Heart right ventricle (tissue), 16 donors: ENCODE measurements at regions not wholly inside any gene's neighbourhood (a gene's known extent, or its start where the extent isn't known, plus 50 kb on each side); places are given as distances from the start of the nearest gene placed in this dataset.

Experiments used
- ATAC-seq, 8 donors: fragments of 200-7000 bp; cut with Tn5 transposase; one replicate each; pipeline ENCODE4 v1.9.1; 2020; ENCODE audit warnings: mild to moderate bottlenecking in 8 of 8, moderate library complexity in 8 of 8, moderate number of reproducible peaks in 1 of 8
- DNase-seq, 2 donors: peaks; one replicate each; pipeline ENCODE4 v3.0.0-alpha.2; 2020
- H3K27ac ChIP-seq, 10 donors: fragments of 200-600 bp; sonication (generic) in 2 of 10; one replicate each; pipeline versions ENCODE4 v1.5.0 to v1.8.0; 2020 to 2022; ENCODE audit warnings: mild to moderate bottlenecking in 3 of 10
- H3K27me3 ChIP-seq, 7 donors: fragments of 200-600 bp; one replicate each; pipeline ENCODE4 v1.8.0; 2021 to 2022; ENCODE audit warnings: mild to moderate bottlenecking in 2 of 7
- H3K36me3 ChIP-seq, 9 donors: fragments of 200-600 bp; sonication (generic) in 1 of 9; one replicate each; pipeline versions ENCODE4 v1.5.0 to v1.8.0; 2020 to 2022; ENCODE audit warnings: mild to moderate bottlenecking in 2 of 9
- H3K4me1 ChIP-seq, 9 donors: fragments of 200-600 bp; sonication (generic) in 1 of 9; one replicate each; pipeline versions ENCODE4 v1.5.0 to v1.8.0; 2020 to 2022; ENCODE audit warnings: mild to moderate bottlenecking in 4 of 9
- H3K4me3 ChIP-seq, 10 donors: fragments of 200-600 bp; sonication (generic) in 2 of 10; one replicate each; pipeline versions ENCODE4 v1.5.0 to v1.8.0; 2020 to 2022; ENCODE audit warnings: mild to moderate bottlenecking in 7 of 10, moderate library complexity in 2 of 10
- H3K9me3 ChIP-seq, 11 donors: fragments of 200-600 bp in 10 of 11; sonication (generic) in 2 of 11; one replicate each; pipeline versions ENCODE4 v1.5.0 to v1.8.0; 2013 to 2022; ENCODE audit warnings: mild to moderate bottlenecking in 2 of 11, control low read depth in 1 of 11, moderate library complexity in 1 of 11
- WGBS, 2 donors: extraction: QIAGEN DNeasy Blood & Tissue Kit; methylation state at CpG; one replicate each; pipeline ENCODE4 v1.1.7; 2013; ENCODE audit warnings: inconsistent platforms in 1 of 2; 5-methylcytosine and 5-hydroxymethylcytosine counted together
- intact Hi-C, 10 donors: fragments of 100-400 bp; cut with DNase I; formaldehyde crosslinking; loops; one replicate each; pipeline versions ENCODE4 v1.11.1 to v1.14.2; 2022
- TF ChIP-seq, protein P1 (sequence below), 9 donors: fragments of 200-600 bp; sonication (generic) in 2 of 9; IDR thresholded peaks; one replicate each; pipeline versions ENCODE4 v1.5.0 to v1.8.0; 2021 to 2022; ENCODE audit warnings: antibody characterized with exemption in 9 of 9, mild to moderate bottlenecking in 5 of 9, moderate library complexity in 1 of 9
- donor health status: Arrhythmogenic right ventricular cardiomyopathy.
- donor health status: ischemic (EF 13 %, LVEDD 7.1; RV severe dilation, severe dysfunction).
- donor health status: healthy with polysubstance abuse.
- donor health status: DM: no; HTN: yes; CAD: no.
- donor health status: DM: no; HTN: no; CAD: no.
- donor health status: ischemic (EF 25% LVEDD 6.9; RV normal size, moderate dysfunction).
- donor health status: ischemic (EF 25% LVEDD 5.7; RV mildly dilated, moderate dysfunction).
- donor health status: healthy.
- donor health status: DM: yes; HTN: yes; CAD: no.
- donor health status: Ischemic cardiomyopathy.
- donor health status: ischemic (EF 35%, LVEDD 5.7; RV mildly dilated, moderate dysfunction).
- donor health status: nonischemic (EF 11% LVEDD 7.7; RV severe dilation, severe dysfunction).
- donor health status: DM: yes; HTN: yes; CAD: no.
- donor health status: PGD.
- donor health status: ischemic (EF 29% LVEDD 5.4; RV normal size, mild dysfunction).
- donor health status: nonischemic (EF 23%, LVEDD 6.1; RV moderate dilation, normal function).

DNA sequence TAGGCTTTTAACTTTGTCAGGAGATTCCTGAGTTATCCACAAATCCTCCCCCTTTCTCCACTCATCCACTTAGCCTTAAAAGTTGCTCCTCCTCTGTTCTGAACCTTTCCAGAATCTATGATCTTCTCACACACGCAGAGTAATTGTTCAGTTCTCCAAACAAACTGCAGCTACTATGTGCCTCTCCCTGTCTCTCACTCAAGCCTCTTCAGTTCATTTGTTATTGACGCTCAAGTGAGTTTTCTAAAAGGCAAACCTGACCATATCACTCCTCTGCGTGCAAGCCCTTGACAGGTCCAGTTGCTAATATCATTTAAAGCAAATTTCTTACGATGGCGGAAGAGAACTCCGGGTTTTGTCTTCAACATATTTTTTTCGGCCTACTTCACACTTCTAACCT is 1169.7 kb upstream of the TENM4 start:
- Histone ChIP-seq H3K4me3 (no peak overlapping the region), H3K27me3 (no peaks in the 10 kb centered on the region), H3K36me3 (no peaks in the 10 kb centered on the region), H3K27ac (no peak overlapping the region), H3K9me3 (peaks cover 0 to 5% (median 0%) of the 10 kb centered on the region in 11 donors), H3K4me1 (no peaks in the 10 kb centered on the region)
- TF ChIP-seq, protein P1, sequence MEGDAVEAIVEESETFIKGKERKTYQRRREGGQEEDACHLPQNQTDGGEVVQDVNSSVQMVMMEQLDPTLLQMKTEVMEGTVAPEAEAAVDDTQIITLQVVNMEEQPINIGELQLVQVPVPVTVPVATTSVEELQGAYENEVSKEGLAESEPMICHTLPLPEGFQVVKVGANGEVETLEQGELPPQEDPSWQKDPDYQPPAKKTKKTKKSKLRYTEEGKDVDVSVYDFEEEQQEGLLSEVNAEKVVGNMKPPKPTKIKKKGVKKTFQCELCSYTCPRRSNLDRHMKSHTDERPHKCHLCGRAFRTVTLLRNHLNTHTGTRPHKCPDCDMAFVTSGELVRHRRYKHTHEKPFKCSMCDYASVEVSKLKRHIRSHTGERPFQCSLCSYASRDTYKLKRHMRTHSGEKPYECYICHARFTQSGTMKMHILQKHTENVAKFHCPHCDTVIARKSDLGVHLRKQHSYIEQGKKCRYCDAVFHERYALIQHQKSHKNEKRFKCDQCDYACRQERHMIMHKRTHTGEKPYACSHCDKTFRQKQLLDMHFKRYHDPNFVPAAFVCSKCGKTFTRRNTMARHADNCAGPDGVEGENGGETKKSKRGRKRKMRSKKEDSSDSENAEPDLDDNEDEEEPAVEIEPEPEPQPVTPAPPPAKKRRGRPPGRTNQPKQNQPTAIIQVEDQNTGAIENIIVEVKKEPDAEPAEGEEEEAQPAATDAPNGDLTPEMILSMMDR (IDR thresholded peaks at IDR 0.05), result no peak
- ATAC-seq, result no peak
- no peak for DNase-seq
- intact Hi-C loops, result no loop called here
- WGBS, 2 donors, result 91 to 92% methylated on average over 7 of the region's 7 CpGs

DNA sequence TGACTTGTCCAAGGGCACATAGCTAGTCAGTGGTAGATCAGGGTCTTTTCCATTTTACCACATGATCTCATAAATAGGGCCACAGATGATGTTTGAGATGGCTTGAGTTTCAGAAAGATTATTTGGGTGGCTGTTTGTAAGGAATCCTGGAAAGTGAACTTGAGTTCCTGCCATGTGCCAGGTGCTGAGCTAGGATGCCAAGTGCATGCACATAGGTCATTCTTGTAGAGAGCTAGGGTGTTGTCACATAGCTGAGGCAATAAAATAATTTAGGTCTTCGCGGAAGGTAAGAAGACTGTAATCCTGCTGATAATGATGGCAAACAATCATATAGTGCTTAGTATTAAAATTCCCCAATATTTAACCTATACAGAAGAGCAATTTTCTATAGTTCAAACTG is 1162.6 kb upstream of the TENM4 start:
- no peak for DNase-seq
- intact Hi-C loops, result no loop called here

DNA sequence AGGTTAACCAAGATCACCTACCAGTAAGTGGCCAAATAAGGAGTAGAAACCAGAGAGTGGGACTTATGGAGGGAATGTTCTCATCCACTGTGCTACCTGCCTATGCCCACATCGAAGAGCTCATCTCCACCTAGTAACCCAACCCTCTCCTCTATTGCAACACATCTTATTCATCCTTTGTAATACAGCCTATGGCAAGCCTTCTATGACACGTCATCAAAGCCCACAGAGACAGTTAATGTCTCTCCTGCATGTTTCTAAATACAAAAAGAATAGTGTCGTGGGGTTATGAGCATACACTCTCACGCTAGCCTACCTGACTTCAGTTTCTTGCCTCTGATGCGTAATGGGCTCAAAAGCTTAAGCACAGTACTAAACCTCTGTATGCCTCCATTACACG is 1158.1 kb upstream of the TENM4 start:
- TF ChIP-seq, protein P1 (IDR thresholded peaks at IDR 0.05), result no peak
- Histone ChIP-seq H3K4me3 (no peak overlapping the region), H3K9me3 (no peaks in the 10 kb centered on the region), H3K27ac (no peak overlapping the region), H3K36me3 (no peaks in the 10 kb centered on the region), H3K27me3 (no peaks in the 10 kb centered on the region), H3K4me1 (peaks cover 0 to 5% (median 0%) of the 10 kb centered on the region in 9 donors)
- DNase-seq, result no peak
- no peak for ATAC-seq
- intact Hi-C loops, result no loop called here
- 88 to 89% methylated on average over 6 of the region's 6 CpGs for WGBS, 2 donors

More for the DNA sequence above, 1162.6 kb upstream of the TENM4 start:
- Histone ChIP-seq H3K4me1 (no peaks in the 10 kb centered on the region), H3K36me3 (no peaks in the 10 kb centered on the region), H3K27me3 (no peaks in the 10 kb centered on the region), H3K27ac (no peak overlapping the region), H3K4me3 (no peak overlapping the region), H3K9me3 (no peaks in the 10 kb centered on the region)
- WGBS, 2 donors, result 95 to 98% methylated on average over 2 of the region's 2 CpGs
- no peak for ATAC-seq
- TF ChIP-seq, protein P1 (IDR thresholded peaks at IDR 0.05), result no peak

DNA sequence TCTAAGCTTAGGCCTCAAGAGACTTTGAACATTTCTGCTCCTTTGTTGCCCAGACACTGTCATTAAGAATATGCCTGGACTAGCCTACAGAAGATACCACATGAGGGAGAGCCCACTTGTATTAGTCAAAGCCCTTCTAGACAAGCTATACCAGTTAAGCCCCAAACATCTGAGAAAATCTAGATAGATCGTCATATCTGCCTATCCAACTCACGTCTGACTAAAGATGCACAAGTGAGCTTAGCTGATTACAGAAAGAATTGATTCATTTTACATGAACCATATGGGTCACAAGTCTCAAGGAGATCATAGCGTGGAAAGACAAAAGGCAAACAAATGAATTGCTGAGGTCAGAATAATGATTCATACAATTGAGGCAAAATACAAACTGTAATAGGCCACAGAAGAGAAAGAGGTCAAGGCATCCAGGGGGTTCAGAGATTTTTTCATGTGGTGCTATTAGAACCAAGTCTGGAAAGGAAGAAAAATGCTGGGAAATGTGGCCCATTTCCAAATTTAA is 1155.5 kb upstream of the TENM4 start:
- Histone ChIP-seq H3K27me3 (no peaks in the 10 kb centered on the region), H3K27ac (no peak overlapping the region), H3K36me3 (no peaks in the 10 kb centered on the region), H3K4me3 (no peak overlapping the region), H3K4me1 (peaks cover 0 to 5% (median 0%) of the 10 kb centered on the region in 9 donors), H3K9me3 (no peaks in the 10 kb centered on the region)
- intact Hi-C loops, result no loop called here
- TF ChIP-seq, protein P1 (IDR thresholded peaks at IDR 0.05), result no peak
- 84 to 85% methylated on average over 3 of the region's 3 CpGs for WGBS, 2 donors
- DNase-seq (no peak), ATAC-seq (no peak)
